Trophoblast cell (in vitro differentiated cells and primary cell): ENCODE measurements at regions not wholly inside any gene's neighbourhood (a gene's known extent, or its start where the extent isn't known, plus 50 kb on each side); places are given as distances from the start of the nearest gene placed in this dataset.

ENCODE experiments used
- DNase-seq, 2 donors: peaks; one replicate each; pipeline ENCODE4 v3.0.0-alpha.2; 2016
- H2AFZ ChIP-seq: 2 replicates; pipeline ENCODE4 v1.6.1; 2013; ENCODE audit warnings: low read length, moderate library complexity, mild to moderate bottlenecking; ENCODE audit not compliant: insufficient read depth, poor library complexity
- H2AK5ac ChIP-seq: 2 replicates; pipeline ENCODE4 v1.6.1; 2013; ENCODE audit warnings: mild to moderate bottlenecking, low read length
- H2BK120ac ChIP-seq: 2 replicates; pipeline ENCODE4 v1.6.1; 2013; ENCODE audit warnings: low read length, mild to moderate bottlenecking, moderate library complexity; ENCODE audit not compliant: insufficient read depth, poor library complexity
- H2BK12ac ChIP-seq: 2 replicates; pipeline ENCODE4 v1.6.1; 2013; ENCODE audit warnings: mild to moderate bottlenecking, low read length, moderate library complexity
- H2BK5ac ChIP-seq: 2 replicates; pipeline ENCODE4 v1.6.1; 2013; ENCODE audit warnings: low read length, low read depth, moderate library complexity, mild to moderate bottlenecking; ENCODE audit not compliant: poor library complexity
- H3K14ac ChIP-seq: 2 replicates; pipeline ENCODE4 v1.6.1; 2013; ENCODE audit warnings: mild to moderate bottlenecking, low read length
- H3K18ac ChIP-seq: 2 replicates; pipeline ENCODE4 v1.6.1; 2013; ENCODE audit warnings: mild to moderate bottlenecking, low read length
- H3K23ac ChIP-seq: 2 replicates; pipeline ENCODE4 v1.6.1; 2013; ENCODE audit warnings: low read length
- H3K27ac ChIP-seq: 2 replicates; pipeline ENCODE4 v1.5.1; 2013; ENCODE audit warnings: low read depth, mild to moderate bottlenecking, inconsistent platforms, low read length, moderate library complexity
- H3K27me3 ChIP-seq: 2 replicates; pipeline ENCODE4 v1.6.1; 2013; ENCODE audit warnings: inconsistent platforms, mild to moderate bottlenecking, low read length, moderate library complexity; ENCODE audit not compliant: insufficient read depth
- H3K36me3 ChIP-seq, 2 experiments: 1 replicate in 1 of 2; 2 replicates in 1 of 2; pipeline ENCODE4 v1.6.1; 2013; ENCODE audit warnings: low read length in 2 of 2, mild to moderate bottlenecking in 2 of 2, moderate library complexity in 1 of 2; ENCODE audit not compliant: insufficient read depth in 2 of 2, control insufficient read depth in 1 of 2
- H3K4ac ChIP-seq: 2 replicates; pipeline ENCODE4 v1.6.1; 2013; ENCODE audit warnings: low read depth, mild to moderate bottlenecking, low read length, moderate library complexity
- H3K4me1 ChIP-seq, 2 experiments: 1 replicate in 1 of 2; 2 replicates in 1 of 2; pipeline ENCODE4 v1.6.1; 2013; ENCODE audit warnings: low read length in 2 of 2, mild to moderate bottlenecking in 2 of 2, moderate library complexity in 1 of 2; ENCODE audit not compliant: insufficient read depth in 2 of 2, control insufficient read depth in 1 of 2
- H3K4me2 ChIP-seq: 2 replicates; pipeline ENCODE4 v1.6.1; 2013; ENCODE audit warnings: inconsistent platforms, mild to moderate bottlenecking, low read length, moderate library complexity
- H3K4me3 ChIP-seq: 2 replicates; pipeline ENCODE4 v1.5.1; 2013; ENCODE audit warnings: mild to moderate bottlenecking, low read depth, low read length, inconsistent platforms
- H3K79me1 ChIP-seq: one replicate; pipeline ENCODE4 v1.6.1; 2013; ENCODE audit warnings: low read length
- H3K79me2 ChIP-seq: 2 replicates; pipeline ENCODE4 v1.6.1; 2013; ENCODE audit warnings: low read length, mild to moderate bottlenecking; ENCODE audit not compliant: control insufficient read depth, insufficient read depth, poor library complexity
- H3K9ac ChIP-seq: 2 replicates; pipeline ENCODE4 v1.6.1; 2013; ENCODE audit warnings: mild to moderate bottlenecking, low read length
- H3K9me3 ChIP-seq: 2 replicates; pipeline ENCODE4 v1.6.1; 2013; ENCODE audit warnings: low read depth, mild to moderate bottlenecking, control low read depth, inconsistent platforms, low read length; ENCODE audit not compliant: insufficient read depth
- H4K12ac ChIP-seq: 2 replicates; pipeline ENCODE4 v1.6.1; 2013; ENCODE audit warnings: low read depth, mild to moderate bottlenecking, low read length, moderate library complexity
- H4K8ac ChIP-seq: 2 replicates; pipeline ENCODE4 v1.6.1; 2013; ENCODE audit warnings: low read depth, mild to moderate bottlenecking, low read length, moderate library complexity
- H4K91ac ChIP-seq: one replicate; pipeline ENCODE4 v1.6.1; 2013; ENCODE audit warnings: low read depth, mild to moderate bottlenecking, low read length, moderate library complexity
- WGBS: extraction: QIAGEN DNeasy Blood & Tissue Kit; methylation state at CpG from one replicate; pipeline ENCODE4 v1.1.7; 2013; ENCODE audit warnings: missing lambda C conversion rate; ENCODE audit not compliant: insufficient read length, insufficient coverage; ENCODE audit errors: extremely low coverage; 5-methylcytosine and 5-hydroxymethylcytosine counted together

DNA sequence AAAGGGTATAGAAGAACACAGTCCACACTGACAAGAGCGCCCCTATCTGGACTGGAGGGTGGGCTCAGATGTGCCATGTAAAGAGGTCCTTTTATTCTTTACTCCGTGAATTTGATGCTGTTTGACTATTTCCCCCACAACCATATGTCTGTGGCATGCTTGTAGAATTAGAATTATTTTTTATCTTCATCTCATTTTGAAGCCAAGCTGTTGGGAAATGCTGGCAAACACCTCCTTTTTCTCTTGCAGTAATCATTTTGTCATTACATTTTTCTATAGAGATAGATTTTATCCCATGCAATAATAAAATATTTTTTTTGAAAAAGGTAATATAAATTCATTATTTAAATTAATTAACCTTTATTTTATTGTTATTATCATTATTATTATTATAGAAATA lies 926.6 kb upstream of the AUTS2 start:
- Histone ChIP-seq H2AK5ac (no peak overlapping the region), H3K18ac (no peak overlapping the region), H2AFZ (no peak overlapping the region), H3K4me3 (no peak overlapping the region), H3K23ac (no peak overlapping the region), H3K27me3 (no peaks in the 10 kb centered on the region), H4K91ac (no peak overlapping the region), H3K9ac (no peak overlapping the region), H3K14ac (no peak overlapping the region), H4K12ac (no peak overlapping the region), H2BK5ac (no peak overlapping the region), H2BK120ac (no peak overlapping the region), H3K36me3 (peaks cover 0 to 2% of the 10 kb centered on the region in 2 experiments), H3K4me2 (no peak overlapping the region), H3K79me2 (no peaks in the 10 kb centered on the region), H3K4ac (no peak overlapping the region), H3K27ac (no peak overlapping the region), H4K8ac (no peak overlapping the region), H3K79me1 (no peaks in the 10 kb centered on the region), H2BK12ac (no peak overlapping the region), H3K4me1 (no peaks in the 10 kb centered on the region), H3K9me3 (peaks cover 2% of the 10 kb centered on the region)
- no peak for DNase-seq
- no CpG with 5 or more reads among the region's 2 CpGs for WGBS

DNA sequence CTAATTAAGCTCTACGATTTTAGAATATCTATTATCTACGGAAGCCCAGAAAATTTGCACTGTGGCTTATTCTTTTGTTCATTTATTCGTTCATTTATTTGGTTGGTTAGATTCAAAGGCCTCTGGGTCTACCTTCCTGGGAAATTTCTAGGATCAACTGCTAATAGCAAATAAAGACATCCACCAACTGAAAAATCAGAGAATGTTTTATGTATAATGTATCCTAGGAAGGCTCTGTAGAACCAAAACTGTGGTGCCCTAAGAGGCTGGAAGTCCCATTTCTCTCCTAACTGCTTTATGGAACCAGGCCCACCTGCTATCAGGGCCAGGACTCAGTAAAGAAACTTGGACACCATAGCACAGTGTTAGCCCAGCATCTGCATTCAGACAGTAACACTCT lies 923.4 kb upstream of the AUTS2 start:
- Histone ChIP-seq H3K9ac (no peak overlapping the region), H2AK5ac (no peak overlapping the region), H3K14ac (no peak overlapping the region), H3K27me3 (no peaks in the 10 kb centered on the region), H2AFZ (no peak overlapping the region), H4K91ac (no peak overlapping the region), H2BK12ac (no peak overlapping the region), H3K79me2 (no peaks in the 10 kb centered on the region), H3K23ac (no peak overlapping the region), H3K27ac (no peak overlapping the region), H3K36me3 (peaks cover 0 to 2% of the 10 kb centered on the region in 2 experiments), H2BK5ac (no peak overlapping the region), H3K4me2 (no peak overlapping the region), H3K4me3 (no peak overlapping the region), H3K4me1 (no peaks in the 10 kb centered on the region), H4K8ac (no peak overlapping the region), H3K4ac (no peak overlapping the region), H3K79me1 (no peaks in the 10 kb centered on the region), H4K12ac (no peak overlapping the region), H3K18ac (no peak overlapping the region), H2BK120ac (no peak overlapping the region), H3K9me3 (peaks cover 2% of the 10 kb centered on the region)
- WGBS: no CpG with 5 or more reads among the region's 3 CpGs
- DNase-seq: no peak

DNA sequence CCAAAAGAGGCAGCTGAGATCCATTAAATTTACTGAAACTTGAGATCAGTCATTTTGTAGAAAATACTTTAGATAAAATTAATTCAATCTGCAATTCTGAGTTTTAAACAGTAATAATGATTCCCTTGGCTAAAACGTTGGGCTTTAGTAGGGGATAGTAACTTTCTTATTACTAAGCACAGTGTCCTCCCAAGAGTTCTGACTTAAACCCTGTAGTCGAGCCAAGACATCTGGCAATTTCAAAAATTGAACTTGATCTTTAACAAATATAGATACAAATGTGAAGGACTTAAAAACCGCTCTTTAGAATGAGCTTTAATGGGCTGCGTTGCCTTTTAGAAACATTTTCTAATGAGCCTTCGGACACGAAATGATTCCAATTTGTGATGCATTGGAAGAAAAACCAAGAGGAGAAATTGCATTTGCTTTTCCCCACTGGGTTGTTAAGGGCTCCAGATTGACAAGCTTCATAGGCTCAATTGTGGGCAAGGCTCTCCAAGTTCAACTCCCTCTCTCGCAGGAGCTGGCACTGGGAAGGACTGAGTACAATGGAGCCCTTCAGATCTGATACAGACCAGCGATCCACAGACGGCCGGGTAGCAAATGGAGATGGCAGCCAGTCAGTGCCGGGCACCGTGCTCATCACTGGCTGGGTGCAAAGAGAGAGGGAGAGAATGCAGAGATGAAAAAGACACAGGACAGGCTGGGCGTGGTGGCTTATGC lies 921.3 kb upstream of the AUTS2 start:
- Histone ChIP-seq H3K36me3 (peaks cover 0 to 2% of the 10 kb centered on the region in 2 experiments), H3K4me1 (no peaks in the 10 kb centered on the region), H3K23ac (no peak overlapping the region), H3K79me1 (no peaks in the 10 kb centered on the region), H3K4me3 (no peak overlapping the region), H4K12ac (no peak overlapping the region), H3K9me3 (peaks cover 2% of the 10 kb centered on the region), H3K4ac (no peak overlapping the region), H2BK120ac (no peak overlapping the region), H3K27ac (no peak overlapping the region), H2AFZ (no peak overlapping the region), H3K9ac (no peak overlapping the region), H3K14ac (no peak overlapping the region), H3K18ac (no peak overlapping the region), H3K27me3 (no peaks in the 10 kb centered on the region), H2BK5ac (no peak overlapping the region), H4K8ac (no peak overlapping the region), H3K79me2 (no peaks in the 10 kb centered on the region), H2BK12ac (no peak overlapping the region), H2AK5ac (no peak overlapping the region), H3K4me2 (no peak overlapping the region), H4K91ac (no peak overlapping the region)
- no CpG with 5 or more reads among the region's 13 CpGs for WGBS
- DNase-seq: no peak

DNA sequence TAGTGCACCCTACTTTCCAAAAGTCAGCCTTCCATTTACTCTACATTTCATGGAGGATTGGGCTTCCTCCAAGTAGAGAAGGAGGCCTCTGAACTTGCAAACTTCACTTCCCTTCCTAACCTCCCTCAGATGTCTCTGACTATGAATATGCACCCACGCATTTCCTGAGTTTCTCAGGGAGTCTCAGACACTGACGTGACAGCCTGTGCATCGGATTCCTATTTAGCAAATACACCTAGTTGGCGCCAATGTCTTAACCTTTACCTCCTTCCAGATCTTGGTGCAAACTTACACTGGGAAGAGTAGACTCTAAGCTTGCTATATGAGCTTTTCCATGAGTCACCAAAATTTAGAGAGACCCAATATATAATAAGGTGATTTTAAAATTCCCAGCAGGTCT lies 920.1 kb upstream of the AUTS2 start:
- no peak overlapping the region for H4K8ac ChIP-seq
- H3K9me3 ChIP-seq: peaks cover 2% of the 10 kb centered on the region
- no CpG with 5 or more reads among the region's 4 CpGs for WGBS
- H2BK5ac ChIP-seq: no peak overlapping the region
- no peak overlapping the region for H3K4ac ChIP-seq
- no peaks in the 10 kb centered on the region for H3K79me2 ChIP-seq
- H3K79me1 ChIP-seq: no peaks in the 10 kb centered on the region
- H2AFZ ChIP-seq: no peak overlapping the region
- no peak for DNase-seq
- no peak overlapping the region for H3K14ac ChIP-seq
- no peak overlapping the region for H2BK120ac ChIP-seq
- H3K9ac ChIP-seq: no peak overlapping the region
- no peak overlapping the region for H3K23ac ChIP-seq
- H4K91ac ChIP-seq: no peak overlapping the region
- H3K4me1 ChIP-seq: no peaks in the 10 kb centered on the region
- no peak overlapping the region for H3K18ac ChIP-seq
- no peak overlapping the region for H2AK5ac ChIP-seq
- H3K27me3 ChIP-seq: no peaks in the 10 kb centered on the region
- no peak overlapping the region for H2BK12ac ChIP-seq
- H3K27ac ChIP-seq: no peak overlapping the region
- H3K4me3 ChIP-seq: no peak overlapping the region
- H3K36me3 ChIP-seq: peaks cover 0 to 2% of the 10 kb centered on the region in 2 experiments
- H3K4me2 ChIP-seq: no peak overlapping the region
- H4K12ac ChIP-seq: no peak overlapping the region
